Uterus (tissue), 3 donors: ENCODE measurements at regions not wholly inside any gene's neighbourhood (a gene's known extent, or its start where the extent isn't known, plus 50 kb on each side); places are given as distances from the start of the nearest gene placed in this dataset.

ENCODE experiments used
- DNase-seq, 2 donors: peaks; one replicate each; pipeline ENCODE4 v3.0.0-alpha.2; 2019 to 2020
- H3K27ac ChIP-seq, 2 donors: fragments of 200-600 bp; sonication (generic); 1 replicate in 1 of 2; 2 replicates in 1 of 2; pipeline ENCODE4 v1.5.1; 2016 to 2018
- H3K27me3 ChIP-seq, 2 donors: fragments of 200-600 bp; sonication (generic); one replicate each; pipeline ENCODE4 v1.5.1; 2018 to 2019; ENCODE audit warnings: control low read depth in 1 of 2
- H3K36me3 ChIP-seq, 2 donors: fragments of 200-600 bp; sonication (generic); one replicate each; pipeline ENCODE4 v1.5.1; 2019; ENCODE audit warnings: control low read depth in 1 of 2
- H3K4me1 ChIP-seq, 2 donors: fragments of 200-600 bp; sonication (generic); one replicate each; pipeline ENCODE4 v1.5.1; 2018 to 2019; ENCODE audit warnings: control low read depth in 1 of 2
- H3K4me3 ChIP-seq, 2 donors: fragments of 200-600 bp; sonication (generic); 1 replicate in 1 of 2; 2 replicates in 1 of 2; pipeline ENCODE4 v1.5.1; 2018 to 2019; ENCODE audit warnings: mild to moderate bottlenecking in 1 of 2
- H3K9me3 ChIP-seq, 2 donors: fragments of 200-600 bp; sonication (generic); one replicate each; pipeline ENCODE4 v1.5.1; 2019; ENCODE audit warnings: control low read depth in 1 of 2
- CTCF ChIP-seq, 4 experiments: fragments of 200-600 bp in 2 of 4; fragments of 450-650 bp in 2 of 4; sonication (generic) in 2 of 4; IDR thresholded peaks; one replicate each; pipeline ENCODE4 v1.5.1; 2016 to 2019; ENCODE audit warnings: antibody characterized with exemption in 4 of 4, mild to moderate bottlenecking in 2 of 4, moderate library complexity in 1 of 4
- POLR2A ChIP-seq, 2 donors: fragments of 450-650 bp; IDR thresholded peaks; one replicate each; pipeline ENCODE4 v1.6.1; 2016; ENCODE audit warnings: antibody characterized with exemption in 2 of 2, mild to moderate bottlenecking in 1 of 2, moderate library complexity in 1 of 2
- intact Hi-C: fragments of 100-400 bp; cut with DNase I; formaldehyde crosslinking; loops from one replicate; pipeline ENCODE4 v1.15.1; 2023; ENCODE audit warnings: low total_unique reads
- donor health status: DM: yes; HTN: yes; CAD: no.

- no peaks in the 10 kb centered on the region for H3K27me3 ChIP-seq
- H3K9me3 ChIP-seq, result no peaks in the 10 kb centered on the region
- intact Hi-C loops, result no loop called here
- no peak for DNase-seq
- no peaks in the 10 kb centered on the region for H3K4me1 ChIP-seq
- no peak overlapping the region for H3K4me3 ChIP-seq
- no peak for TF ChIP-seq POLR2A (IDR thresholded peaks at IDR 0.05)
- no peak for TF ChIP-seq CTCF (IDR thresholded peaks at IDR 0.05)
- H3K27ac ChIP-seq, result no peak overlapping the region
- H3K36me3 ChIP-seq, result no peaks in the 10 kb centered on the region
Measured at GRCh38 chr22:48710410-48710809, 1117.3 kb downstream of the BRD1 start.

GRCh38 chr22:48709976-48710375, 1117.7 kb downstream of the BRD1 start:
- Histone ChIP-seq H3K36me3 (no peaks in the 10 kb centered on the region), H3K4me1 (no peaks in the 10 kb centered on the region), H3K27me3 (no peaks in the 10 kb centered on the region), H3K4me3 (no peak overlapping the region), H3K27ac (no peak overlapping the region), H3K9me3 (no peaks in the 10 kb centered on the region)
- DNase-seq, result no peak
- TF ChIP-seq POLR2A (IDR thresholded peaks at IDR 0.05) (no peak), CTCF (IDR thresholded peaks at IDR 0.05) (no peak)
- intact Hi-C loops, result no loop called here

GRCh38 chr22:48709453-48709852, 1118.2 kb downstream of the BRD1 start:
- Histone ChIP-seq H3K27me3 (no peaks in the 10 kb centered on the region), H3K4me1 (no peaks in the 10 kb centered on the region), H3K27ac (no peak overlapping the region), H3K4me3 (no peak overlapping the region), H3K36me3 (no peaks in the 10 kb centered on the region), H3K9me3 (no peaks in the 10 kb centered on the region)
- no peak for DNase-seq
- intact Hi-C loops, result no loop called here
- TF ChIP-seq POLR2A (IDR thresholded peaks at IDR 0.05), result no peak
- TF ChIP-seq CTCF (IDR thresholded peaks at IDR 0.05), result no peak

- no peaks in the 10 kb centered on the region for H3K27me3 ChIP-seq
- no peaks in the 10 kb centered on the region for H3K4me1 ChIP-seq
- DNase-seq, result no peak
- intact Hi-C loops, result no loop called here
- TF ChIP-seq CTCF (IDR thresholded peaks at IDR 0.05) (no peak), POLR2A (IDR thresholded peaks at IDR 0.05) (no peak)
- H3K36me3 ChIP-seq, result no peaks in the 10 kb centered on the region
- no peak overlapping the region for H3K4me3 ChIP-seq
- H3K9me3 ChIP-seq, result no peaks in the 10 kb centered on the region
- H3K27ac ChIP-seq, result no peak overlapping the region
Measured at GRCh38 chr22:48708558-48709245, 1119.0 kb downstream of the BRD1 start.

- H3K27ac ChIP-seq, result no peak overlapping the region
- intact Hi-C loops, result no loop called here
- DNase-seq, result no peak
- H3K4me3 ChIP-seq, result no peak overlapping the region
- H3K9me3 ChIP-seq, result no peaks in the 10 kb centered on the region
- no peaks in the 10 kb centered on the region for H3K27me3 ChIP-seq
- H3K36me3 ChIP-seq, result no peaks in the 10 kb centered on the region
- TF ChIP-seq CTCF (IDR thresholded peaks at IDR 0.05) (no peak), POLR2A (IDR thresholded peaks at IDR 0.05) (no peak)
- H3K4me1 ChIP-seq, result no peaks in the 10 kb centered on the region
Measured at GRCh38 chr22:48707763-48708557, 1119.7 kb downstream of the BRD1 start.
